ENCODE measurements at regions not wholly inside any gene's neighbourhood (a gene's known extent, or its start where the extent isn't known, plus 50 kb on each side); places are given as distances from the start of the nearest gene placed in this dataset.

DNA sequence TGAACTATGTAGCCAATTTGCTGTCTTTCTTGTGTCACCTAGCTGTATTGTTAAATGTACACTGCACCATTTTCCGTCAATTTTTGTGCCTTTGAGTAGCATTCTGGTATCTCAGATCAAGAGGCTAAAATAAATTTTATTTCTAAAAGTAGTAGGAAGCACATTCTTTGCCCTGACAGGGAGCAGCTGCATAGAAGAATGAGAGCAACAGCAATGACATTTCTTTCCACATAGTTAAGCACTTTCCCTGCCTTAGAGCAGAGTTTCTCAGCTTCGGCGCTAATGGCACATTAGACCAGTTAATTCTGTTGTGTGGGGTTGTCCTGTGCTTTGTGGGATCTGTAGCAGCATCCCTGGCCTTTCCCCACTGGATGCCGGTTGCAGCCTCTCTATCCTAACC is 173.9 kb downstream of the CHIC2 start (continued):
- no peak for TF ChIP-seq CTCF (IDR thresholded peaks at IDR 0.05 in 2 of 3, conservative IDR thresholded peaks at IDR 0.05 in 1 of 3; ENCODE audit: borderline replicate concordance in 1 of 3, insufficient read depth in 1 of 3, low read depth in 2 of 3, low read length in 2 of 3)
- no peak for TF ChIP-seq POLR2A (IDR thresholded peaks at IDR 0.05; ENCODE audit: borderline replicate concordance, extremely low read depth, insufficient read depth, insufficient read length)
- TF ChIP-seq FOSL1 (IDR thresholded peaks at IDR 0.05; ENCODE audit: low read depth) = no peak
- no peak for TF ChIP-seq ELF1 (IDR thresholded peaks at IDR 0.05; ENCODE audit: borderline replicate concordance, low read depth)
- TF ChIP-seq, protein P1, sequence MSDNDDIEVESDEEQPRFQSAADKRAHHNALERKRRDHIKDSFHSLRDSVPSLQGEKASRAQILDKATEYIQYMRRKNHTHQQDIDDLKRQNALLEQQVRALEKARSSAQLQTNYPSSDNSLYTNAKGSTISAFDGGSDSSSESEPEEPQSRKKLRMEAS (IDR thresholded peaks at IDR 0.05) = no peak
- no peak for TF ChIP-seq SRF (IDR thresholded peaks at IDR 0.05; ENCODE audit: low read depth)

- ATAC-seq (no peak), DNase-seq (ENCODE audit: low read depth, low spot score) (no peak)
- Histone ChIP-seq H3K27me3 (ENCODE audit: insufficient read depth, low read length) (peaks cover 4% of the 10 kb centered on the region), H3K4me2 (ENCODE audit: low read length) (no peak overlapping the region), H2AFZ (ENCODE audit: low read depth, low read length, poor library complexity, severe bottlenecking) (no peak overlapping the region), H3K9me2 (ENCODE audit: insufficient read depth) (no peaks in the 10 kb centered on the region), H3K9me3 (ENCODE audit: control insufficient read depth in 1 of 2, insufficient read depth in 1 of 2, low read depth in 1 of 2, low read length in 2 of 2) (no peaks in the 10 kb centered on the region), H3K36me3 (ENCODE audit: control insufficient read depth in 1 of 2, insufficient read depth in 2 of 2, low read length in 2 of 2) (no peaks in the 10 kb centered on the region), H3K79me2 (ENCODE audit: insufficient read depth, low read length) (no peaks in the 10 kb centered on the region), H3K27ac (ENCODE audit: low read depth, low read length) (no peak overlapping the region), H3K9ac (ENCODE audit: low read length) (no peak overlapping the region), H4K20me1 (ENCODE audit: insufficient read depth) (no peaks in the 10 kb centered on the region), H3K4me3 (replicated peaks in 1 of 2; ENCODE audit: low read depth in 1 of 2, low read length in 2 of 2) (no peak overlapping the region), H3K4me1 (ENCODE audit: control insufficient read depth in 1 of 2, insufficient read depth in 2 of 2, low read length in 2 of 2) (no peaks in the 10 kb centered on the region)
- ChIA-PET RAD21 (ENCODE audit: low non-redundant PET in 1 of 2, low total read pairs in 2 of 2, uncharacterized antibody in 2 of 2, unreplicated experiment in 2 of 2) (no interaction called here), CTCF (no interaction called here), POLR2A (no interaction called here)
- no TSS peak for BruUV-seq (replicated peaks)
- intact Hi-C loops (cut with micrococcal nuclease) = no loop called here
- no peak for TF ChIP-seq TCF7L2 (IDR thresholded peaks at IDR 0.05; ENCODE audit: borderline replicate concordance, extremely low read depth, insufficient read depth, insufficient read length)
- TF ChIP-seq EZH2 (IDR thresholded peaks at IDR 0.05) = no peak
- TF ChIP-seq CBX3 (IDR thresholded peaks at IDR 0.05; ENCODE audit: low read depth) = no peak
- TF ChIP-seq ZBTB33 (IDR thresholded peaks at IDR 0.05; ENCODE audit: extremely low read depth, insufficient replicate concordance, low read length) = no peak
- TF ChIP-seq CEBPB (IDR thresholded peaks at IDR 0.05; ENCODE audit: low read depth) = no peak
- TF ChIP-seq POLR2A (IDR thresholded peaks at IDR 0.05; ENCODE audit: borderline replicate concordance, extremely low read depth, insufficient read depth, insufficient read length) = no peak
- no peak for TF ChIP-seq EZH2phosphoT487 (IDR thresholded peaks at IDR 0.05; ENCODE audit: borderline replicate concordance)
- no peak for TF ChIP-seq EGR1 (IDR thresholded peaks at IDR 0.05; ENCODE audit: low read depth)
- no peak for TF ChIP-seq FOSL1 (IDR thresholded peaks at IDR 0.05; ENCODE audit: low read depth)
- TF ChIP-seq, protein P2, sequence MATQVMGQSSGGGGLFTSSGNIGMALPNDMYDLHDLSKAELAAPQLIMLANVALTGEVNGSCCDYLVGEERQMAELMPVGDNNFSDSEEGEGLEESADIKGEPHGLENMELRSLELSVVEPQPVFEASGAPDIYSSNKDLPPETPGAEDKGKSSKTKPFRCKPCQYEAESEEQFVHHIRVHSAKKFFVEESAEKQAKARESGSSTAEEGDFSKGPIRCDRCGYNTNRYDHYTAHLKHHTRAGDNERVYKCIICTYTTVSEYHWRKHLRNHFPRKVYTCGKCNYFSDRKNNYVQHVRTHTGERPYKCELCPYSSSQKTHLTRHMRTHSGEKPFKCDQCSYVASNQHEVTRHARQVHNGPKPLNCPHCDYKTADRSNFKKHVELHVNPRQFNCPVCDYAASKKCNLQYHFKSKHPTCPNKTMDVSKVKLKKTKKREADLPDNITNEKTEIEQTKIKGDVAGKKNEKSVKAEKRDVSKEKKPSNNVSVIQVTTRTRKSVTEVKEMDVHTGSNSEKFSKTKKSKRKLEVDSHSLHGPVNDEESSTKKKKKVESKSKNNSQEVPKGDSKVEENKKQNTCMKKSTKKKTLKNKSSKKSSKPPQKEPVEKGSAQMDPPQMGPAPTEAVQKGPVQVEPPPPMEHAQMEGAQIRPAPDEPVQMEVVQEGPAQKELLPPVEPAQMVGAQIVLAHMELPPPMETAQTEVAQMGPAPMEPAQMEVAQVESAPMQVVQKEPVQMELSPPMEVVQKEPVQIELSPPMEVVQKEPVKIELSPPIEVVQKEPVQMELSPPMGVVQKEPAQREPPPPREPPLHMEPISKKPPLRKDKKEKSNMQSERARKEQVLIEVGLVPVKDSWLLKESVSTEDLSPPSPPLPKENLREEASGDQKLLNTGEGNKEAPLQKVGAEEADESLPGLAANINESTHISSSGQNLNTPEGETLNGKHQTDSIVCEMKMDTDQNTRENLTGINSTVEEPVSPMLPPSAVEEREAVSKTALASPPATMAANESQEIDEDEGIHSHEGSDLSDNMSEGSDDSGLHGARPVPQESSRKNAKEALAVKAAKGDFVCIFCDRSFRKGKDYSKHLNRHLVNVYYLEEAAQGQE (IDR thresholded peaks at IDR 0.05; ENCODE audit: low read depth) = no peak
- TF ChIP-seq YY1 (IDR thresholded peaks at IDR 0.05; ENCODE audit: extremely low read depth, insufficient replicate concordance, low read depth, low read length) = no peak
- TF ChIP-seq SP1 (IDR thresholded peaks at IDR 0.05; ENCODE audit: low read depth) = no peak
- no peak for TF ChIP-seq POLR2AphosphoS5 (IDR thresholded peaks at IDR 0.05; ENCODE audit: low read depth, low read length)
These were observed 174.9 kb downstream of the CHIC2 start for GRCh38 chr4:53889326-53890055.

All from HCT116 (cell line).